Omental fat pad (tissue), 3 donors: ENCODE measurements at regions not wholly inside any gene's neighbourhood (a gene's known extent, or its start where the extent isn't known, plus 50 kb on each side); places are given as distances from the start of the nearest gene placed in this dataset.

Experiments
- ATAC-seq: fragments of 150-250 bp; one replicate; pipeline ENCODE4 v1.9.1; 2016; ENCODE audit warnings: mild to moderate bottlenecking, moderate library complexity; ENCODE audit not compliant: low FRiP score
- DNase-seq: peaks from one replicate; pipeline ENCODE4 v3.0.0-alpha.2; 2019; ENCODE audit warnings: low spot score
- TF ChIP-seq, protein P1 (sequence below), 3 donors: fragments of 450-650 bp; IDR thresholded peaks; one replicate each; pipeline ENCODE4 v1.5.1; 2016 to 2017; ENCODE audit warnings: antibody characterized with exemption in 3 of 3, mild to moderate bottlenecking in 3 of 3, moderate library complexity in 2 of 3

DNA sequence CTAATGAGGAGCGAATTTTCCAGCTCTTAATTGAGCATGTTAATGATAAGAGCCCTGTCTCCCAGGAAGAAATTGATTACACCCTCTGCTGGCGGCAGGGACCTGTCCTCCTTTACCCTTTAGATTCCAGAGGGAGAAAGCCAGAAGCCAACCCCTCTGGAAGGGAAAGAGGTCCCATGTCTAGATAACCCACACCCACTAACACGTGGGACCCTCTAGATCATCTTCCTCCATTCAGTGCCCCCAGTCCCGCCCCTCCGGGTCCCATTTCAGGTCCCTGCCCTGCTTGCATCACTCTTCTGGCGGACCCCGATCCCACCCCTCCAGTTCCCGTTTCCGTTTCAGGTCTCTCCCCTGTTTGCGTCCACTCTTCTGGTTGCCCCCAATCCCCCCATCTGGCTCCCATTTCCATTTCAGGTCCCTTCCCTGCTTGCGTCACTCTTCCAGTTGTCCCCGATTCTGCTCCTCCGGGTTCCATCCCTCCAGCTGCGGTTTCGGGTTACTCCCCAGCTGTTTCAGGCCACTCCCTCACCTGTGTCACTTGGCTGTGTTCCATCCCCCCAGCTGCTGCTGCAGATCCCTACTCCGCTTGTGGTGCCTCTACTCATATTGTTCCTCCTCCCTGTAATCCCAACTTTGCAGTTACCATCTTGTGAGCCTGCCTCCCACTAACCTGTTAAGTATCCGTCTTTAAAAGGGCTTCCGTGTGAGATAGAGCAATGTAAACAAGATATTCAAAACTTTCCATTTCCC, 202.4 kb downstream of the SH2D4B start:
- DNase-seq (no peak), ATAC-seq (no peak)
- TF ChIP-seq, protein P1, sequence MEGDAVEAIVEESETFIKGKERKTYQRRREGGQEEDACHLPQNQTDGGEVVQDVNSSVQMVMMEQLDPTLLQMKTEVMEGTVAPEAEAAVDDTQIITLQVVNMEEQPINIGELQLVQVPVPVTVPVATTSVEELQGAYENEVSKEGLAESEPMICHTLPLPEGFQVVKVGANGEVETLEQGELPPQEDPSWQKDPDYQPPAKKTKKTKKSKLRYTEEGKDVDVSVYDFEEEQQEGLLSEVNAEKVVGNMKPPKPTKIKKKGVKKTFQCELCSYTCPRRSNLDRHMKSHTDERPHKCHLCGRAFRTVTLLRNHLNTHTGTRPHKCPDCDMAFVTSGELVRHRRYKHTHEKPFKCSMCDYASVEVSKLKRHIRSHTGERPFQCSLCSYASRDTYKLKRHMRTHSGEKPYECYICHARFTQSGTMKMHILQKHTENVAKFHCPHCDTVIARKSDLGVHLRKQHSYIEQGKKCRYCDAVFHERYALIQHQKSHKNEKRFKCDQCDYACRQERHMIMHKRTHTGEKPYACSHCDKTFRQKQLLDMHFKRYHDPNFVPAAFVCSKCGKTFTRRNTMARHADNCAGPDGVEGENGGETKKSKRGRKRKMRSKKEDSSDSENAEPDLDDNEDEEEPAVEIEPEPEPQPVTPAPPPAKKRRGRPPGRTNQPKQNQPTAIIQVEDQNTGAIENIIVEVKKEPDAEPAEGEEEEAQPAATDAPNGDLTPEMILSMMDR (IDR thresholded peaks at IDR 0.05), result no peak

DNA sequence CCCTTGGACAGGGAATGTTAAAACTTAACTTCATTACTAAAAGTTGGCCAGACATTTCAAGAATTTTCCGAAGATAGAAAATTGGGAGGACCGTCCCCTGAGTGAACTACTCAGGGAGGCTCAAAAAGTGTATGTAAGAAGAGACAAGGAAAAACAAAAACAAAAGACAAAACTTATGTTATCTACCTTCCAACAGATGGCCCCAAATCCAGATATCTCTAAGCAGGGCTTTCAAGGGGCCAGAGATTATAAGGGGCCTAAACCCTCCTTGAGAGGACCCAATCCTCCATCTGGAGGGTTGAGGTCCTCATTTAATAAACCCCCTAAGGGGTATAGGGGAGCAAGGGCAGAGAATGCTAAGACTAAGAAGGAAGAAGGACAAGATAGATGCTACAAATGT, 203.6 kb downstream of the SH2D4B start:
- TF ChIP-seq, protein P1 (IDR thresholded peaks at IDR 0.05), result no peak
- DNase-seq, result no peak
- no peak for ATAC-seq

DNA sequence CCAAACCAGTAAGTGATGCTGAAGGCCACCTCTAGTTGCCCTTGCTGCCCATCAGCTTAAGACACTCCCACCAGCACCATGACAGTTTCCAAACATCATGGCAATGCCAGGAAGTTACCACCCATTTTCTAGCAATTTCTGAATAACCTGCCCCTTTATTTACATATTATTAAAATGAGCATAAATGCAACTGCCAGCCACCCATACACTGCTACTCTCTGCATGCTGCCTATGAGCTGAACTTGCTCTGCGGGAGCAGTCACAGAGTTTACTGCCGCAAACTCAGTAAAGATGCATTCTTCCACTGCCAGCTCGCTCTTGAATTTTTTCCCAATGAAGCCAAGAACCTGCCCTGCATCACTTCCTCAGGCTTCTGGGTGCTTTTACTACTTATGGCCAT, 212.6 kb downstream of the SH2D4B start:
- TF ChIP-seq, protein P1 (IDR thresholded peaks at IDR 0.05), result no peak
- DNase-seq (no peak), ATAC-seq (no peak)

DNA sequence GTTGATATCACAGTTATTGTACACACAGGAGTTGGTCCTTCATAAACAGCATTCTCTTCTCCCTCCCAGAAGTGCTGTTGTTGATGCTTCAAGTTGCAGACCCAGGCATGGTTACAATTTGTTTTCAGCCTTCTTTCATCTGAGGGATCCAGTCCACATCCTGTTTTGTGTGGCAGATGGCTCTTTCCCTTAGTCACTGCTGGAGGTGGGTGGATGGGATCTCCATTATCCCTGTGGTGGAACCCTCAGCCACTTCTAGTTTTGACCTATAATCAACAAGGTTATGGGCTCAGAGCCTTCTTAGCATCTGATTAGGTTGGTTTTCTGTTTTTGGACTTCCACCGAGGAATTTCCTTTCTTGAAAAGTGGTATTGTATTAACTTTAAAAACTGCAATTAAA, 214.2 kb downstream of the SH2D4B start:
- DNase-seq, result no peak
- TF ChIP-seq, protein P1 (IDR thresholded peaks at IDR 0.05), result no peak
- no peak for ATAC-seq

DNA sequence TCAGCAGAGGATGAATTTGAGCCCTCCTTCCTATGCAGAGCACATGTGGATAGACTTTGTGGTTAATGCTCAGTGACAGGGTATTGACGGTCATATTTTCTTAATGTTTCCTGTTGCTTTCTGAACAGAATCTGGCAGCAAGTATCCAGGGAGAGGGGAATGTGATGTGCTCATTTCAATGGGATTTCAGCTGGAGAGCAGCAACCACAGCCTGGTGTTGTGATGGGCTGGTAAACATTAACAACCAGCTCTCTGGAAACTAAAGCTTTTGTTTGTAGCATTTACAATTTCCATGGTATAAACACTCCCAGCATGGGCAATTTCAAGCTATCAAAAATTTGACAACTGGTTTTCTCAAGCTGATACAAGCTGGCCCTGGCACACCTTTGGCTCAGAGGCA, 215.9 kb downstream of the SH2D4B start:
- DNase-seq (no peak), ATAC-seq (no peak)
- TF ChIP-seq, protein P1 (IDR thresholded peaks at IDR 0.05), result no peak

DNA sequence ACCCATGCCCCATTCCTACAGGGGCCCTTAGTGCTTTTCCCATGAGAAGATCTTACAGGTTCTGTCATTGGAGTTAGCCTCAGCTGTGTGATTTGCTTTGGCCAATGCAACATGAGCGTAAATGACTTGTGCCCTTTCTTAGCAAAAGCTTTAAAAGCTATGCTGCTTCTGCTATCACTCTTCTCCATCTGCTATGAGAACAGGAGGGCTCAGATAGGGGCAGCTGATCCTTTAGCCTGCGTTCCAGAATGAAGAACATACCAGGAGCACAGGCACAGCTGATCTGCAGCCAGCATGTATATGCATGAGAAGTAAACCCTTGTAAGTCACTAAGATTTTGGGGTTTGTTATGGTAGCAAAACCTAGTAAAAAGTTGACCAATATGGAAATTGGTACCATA, 218.2 kb downstream of the SH2D4B start:
- ATAC-seq, result no peak
- TF ChIP-seq, protein P1 (IDR thresholded peaks at IDR 0.05), result no peak
- no peak for DNase-seq

DNA sequence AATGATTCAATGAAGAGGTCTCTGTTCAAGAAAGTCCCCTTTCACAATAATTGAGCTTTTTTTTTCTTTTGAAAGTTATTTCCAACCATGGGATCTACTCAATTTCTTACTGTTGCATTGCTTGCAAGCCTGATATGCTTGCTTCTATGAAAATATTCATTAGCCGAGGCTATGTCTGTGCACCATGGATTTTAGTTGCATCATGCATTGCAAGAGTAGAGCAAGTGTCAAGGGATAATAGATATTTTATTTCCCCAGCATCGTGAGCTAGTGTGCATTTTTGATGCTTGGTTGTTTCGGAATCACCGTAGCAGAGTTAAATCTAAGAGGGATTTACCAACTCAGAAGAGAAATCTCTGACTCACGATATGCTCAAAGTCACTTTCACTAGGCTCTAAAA, 222.0 kb downstream of the SH2D4B start:
- no peak for ATAC-seq
- TF ChIP-seq, protein P1 (IDR thresholded peaks at IDR 0.05), result no peak

More for the DNA sequence above, 222.0 kb downstream of the SH2D4B start:
- DNase-seq, result no peak
